PFSK-1 (cell line): ENCODE measurements at regions not wholly inside any gene's neighbourhood (a gene's known extent, or its start where the extent isn't known, plus 50 kb on each side); places are given as distances from the start of the nearest gene placed in this dataset.

Source experiments
- POLR2AphosphoS5 ChIP-seq: IDR thresholded peaks from 2 replicates; pipeline ENCODE4 v1.6.1; 2012; ENCODE audit warnings: low read depth, mild to moderate bottlenecking, control low read depth, low read length, moderate library complexity
- SIN3A ChIP-seq: IDR thresholded peaks from 2 replicates; pipeline ENCODE4 v1.6.1; 2012; ENCODE audit warnings: mild to moderate bottlenecking, low read length, moderate library complexity, borderline replicate concordance; ENCODE audit not compliant: insufficient read depth
- TAF1 ChIP-seq: IDR thresholded peaks from 2 replicates; pipeline ENCODE4 v1.6.1; 2012; ENCODE audit warnings: low read length, control low read depth, borderline replicate concordance; ENCODE audit not compliant: insufficient read depth

DNA sequence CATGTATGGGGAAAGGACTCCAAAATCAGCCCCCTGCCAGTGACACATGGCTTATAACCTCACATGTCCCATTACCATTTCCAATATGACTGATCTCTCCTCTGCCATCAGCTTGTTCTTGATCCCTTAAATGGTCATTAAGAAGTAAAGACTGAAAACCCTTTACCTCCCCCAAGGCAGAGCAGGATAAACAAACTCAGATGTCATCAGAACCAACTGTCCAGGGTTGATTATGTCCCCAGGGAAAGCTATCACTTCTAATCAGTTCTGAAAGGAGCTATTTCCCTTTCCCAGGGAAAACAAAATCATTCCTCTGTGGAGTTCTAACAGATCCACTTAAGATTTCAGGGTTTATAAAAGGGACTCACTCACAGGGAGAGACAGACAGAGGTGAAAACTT, 350.9 kb downstream of the SUCLA2 start:
- TF ChIP-seq POLR2AphosphoS5: no peak
- no peak for TF ChIP-seq SIN3A
- TF ChIP-seq TAF1: no peak
